ENCODE measurements at regions not wholly inside any gene's neighbourhood (a gene's known extent, or its start where the extent isn't known, plus 50 kb on each side); places are given as distances from the start of the nearest gene placed in this dataset.
A peak's percentile ranks its signal among the peaks of the same experiment; 100 is the strongest.
"Not testable (repeated sequence)": the region's sequence is repeated elsewhere in the genome, so short reads cannot be mapped to it uniquely, and the experiment has no call there.

DNA sequence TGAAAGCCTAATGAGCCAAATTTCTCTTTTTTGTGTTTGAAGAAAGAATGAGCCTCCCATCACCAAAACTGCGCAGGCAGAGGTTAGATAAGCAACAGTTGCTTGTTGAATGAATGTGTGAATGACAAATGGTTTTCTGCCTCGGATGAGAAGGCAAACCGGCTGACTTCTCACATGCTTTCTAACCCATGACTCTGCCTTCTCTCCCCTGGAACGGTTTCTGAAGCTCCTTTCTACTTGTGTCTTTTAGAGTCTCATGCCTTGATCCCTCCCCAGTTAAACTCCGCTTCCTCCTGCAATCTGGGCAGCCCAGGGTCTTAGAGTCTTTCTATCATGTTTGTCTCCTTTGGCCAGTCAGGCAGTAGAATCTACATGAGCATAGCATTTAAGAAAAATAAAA is 342.1 kb upstream of the NCAM1 start:
- DNase-seq, result no peak

DNA sequence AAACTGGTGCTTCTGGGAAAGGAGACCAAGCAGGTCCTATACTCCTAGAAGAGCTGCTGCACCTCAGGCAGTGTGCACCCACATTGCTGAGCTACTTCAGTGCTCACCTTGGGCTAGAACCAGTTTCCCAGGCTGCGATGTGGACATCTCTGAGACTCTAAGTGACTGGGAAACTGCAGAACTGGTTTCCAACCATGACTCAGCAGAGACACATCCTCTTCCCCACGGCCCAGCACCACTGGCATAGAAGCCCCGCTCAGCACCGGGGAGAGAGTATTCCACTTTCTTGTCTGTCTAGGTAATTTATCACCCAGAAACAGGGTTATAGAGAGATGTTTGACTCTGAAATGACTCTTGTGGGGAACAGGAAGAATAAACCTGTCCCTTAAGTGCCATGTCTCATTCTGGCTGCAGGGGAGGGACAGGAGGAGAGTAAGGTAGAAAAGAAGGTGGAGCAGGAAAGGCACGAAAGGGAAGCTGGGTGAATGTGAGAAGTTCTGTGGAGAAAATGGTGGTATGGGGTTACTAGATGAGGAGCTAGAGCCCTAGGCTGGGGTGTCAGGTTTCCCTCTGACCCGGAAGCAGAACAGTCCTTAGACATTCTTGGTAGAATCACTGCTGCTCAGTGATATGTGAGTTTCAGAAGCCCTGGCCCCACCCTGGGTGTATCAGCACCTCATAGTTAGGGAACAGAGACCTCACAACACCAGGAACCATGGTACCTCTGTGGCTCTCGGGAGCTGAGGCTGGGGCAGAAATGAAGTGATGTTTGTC is 340.4 kb upstream of the NCAM1 start:
- no peak for DNase-seq

DNA sequence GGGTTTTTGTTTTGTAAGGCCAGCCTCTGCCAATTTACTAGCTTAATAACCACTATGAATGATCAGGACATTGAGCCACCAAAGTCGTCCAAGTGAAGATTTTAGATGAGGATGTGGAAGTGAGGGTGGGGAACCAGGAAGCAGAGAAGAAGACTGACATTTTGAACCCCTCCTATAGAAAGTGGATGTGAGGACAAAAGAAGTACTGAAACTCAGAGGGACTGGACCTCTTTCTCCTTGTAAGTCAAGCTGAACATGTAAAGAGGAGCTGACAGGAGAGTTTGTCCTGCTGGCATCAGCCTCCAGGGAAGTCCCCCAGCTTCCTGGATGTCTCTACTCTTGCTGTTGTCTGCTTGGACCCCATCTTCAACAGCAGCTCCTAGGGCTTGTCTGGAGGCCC is 338.2 kb upstream of the NCAM1 start:
- DNase-seq, result no peak

DNA sequence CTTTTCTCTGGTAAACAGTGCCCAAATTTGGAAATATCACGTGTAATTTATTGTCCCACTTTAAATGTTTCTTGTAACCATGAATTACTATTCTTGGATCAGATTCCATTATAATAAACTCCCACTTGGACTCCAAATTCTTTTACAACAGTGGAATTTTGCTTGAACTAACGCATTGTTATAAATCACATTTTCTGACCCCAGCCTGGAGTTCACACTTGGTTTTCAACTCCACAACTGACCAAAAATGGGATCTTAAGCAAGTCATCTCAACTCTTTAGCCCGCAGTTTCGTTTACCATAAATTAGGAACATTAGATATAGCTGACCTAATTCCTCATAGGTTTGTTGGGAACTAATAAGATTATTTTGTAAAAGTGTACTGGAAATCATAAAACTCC is 336.8 kb upstream of the NCAM1 start:
- DNase-seq, result no peak

DNA sequence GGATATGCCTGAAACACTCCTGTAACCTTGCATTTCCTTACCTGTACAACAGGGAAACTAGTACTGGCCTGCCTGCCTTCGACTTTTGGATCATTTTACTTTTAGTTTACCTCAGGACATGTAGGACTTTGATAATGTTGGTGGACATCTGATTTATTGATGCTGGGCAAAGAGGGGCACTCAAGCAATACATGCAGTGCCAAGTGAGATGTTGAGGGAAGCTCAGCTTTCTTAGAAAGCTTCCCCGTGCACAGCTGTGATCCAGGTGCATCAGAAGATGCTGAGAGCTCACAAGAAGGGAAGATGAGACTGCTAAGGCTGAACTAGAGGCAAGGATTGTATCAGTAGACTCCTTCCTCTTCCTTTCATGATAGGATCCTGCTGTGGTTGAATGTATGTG is 336.2 kb upstream of the NCAM1 start:
- not testable (repeated sequence) for DNase-seq

DNA sequence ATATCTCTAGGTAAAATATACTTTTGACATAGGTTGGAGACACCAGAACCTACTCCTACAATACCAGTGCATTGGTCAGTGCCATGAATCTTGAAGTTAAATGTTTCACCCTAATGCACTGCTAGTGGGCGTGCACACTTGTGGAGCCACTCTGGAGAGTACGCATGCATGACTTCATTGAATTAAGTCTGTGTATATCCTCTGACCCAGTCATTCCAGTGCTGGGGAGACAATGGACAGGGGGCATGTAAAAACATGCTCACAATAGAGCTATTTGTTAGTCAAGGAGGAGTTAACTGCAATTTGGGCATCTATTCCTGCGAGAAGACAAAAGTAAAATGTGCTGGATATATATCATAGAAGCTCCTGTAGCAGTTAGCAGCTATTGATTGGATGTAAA is 335.4 kb upstream of the NCAM1 start:
- DNase-seq, result no peak

DNA sequence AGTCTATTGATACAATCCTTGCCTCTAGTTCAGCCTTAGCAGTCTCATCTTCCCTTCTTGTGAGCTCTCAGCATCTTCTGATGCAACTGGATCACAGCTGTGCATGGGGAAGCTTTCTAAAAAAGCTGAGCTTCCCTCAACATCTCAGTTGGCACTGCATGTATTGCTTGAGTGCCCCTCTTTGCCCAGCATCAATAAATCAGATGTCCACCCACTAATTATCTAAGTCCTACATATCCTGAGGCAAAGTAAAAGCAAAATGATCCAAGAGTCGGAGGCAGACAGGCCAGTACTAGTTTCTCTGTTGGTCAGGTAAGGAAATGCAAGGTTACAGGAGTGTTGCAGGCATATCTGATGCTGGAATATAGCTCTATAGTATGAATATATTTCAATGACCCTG is 334.5 kb upstream of the NCAM1 start:
- DNase-seq, result no peak

DNA sequence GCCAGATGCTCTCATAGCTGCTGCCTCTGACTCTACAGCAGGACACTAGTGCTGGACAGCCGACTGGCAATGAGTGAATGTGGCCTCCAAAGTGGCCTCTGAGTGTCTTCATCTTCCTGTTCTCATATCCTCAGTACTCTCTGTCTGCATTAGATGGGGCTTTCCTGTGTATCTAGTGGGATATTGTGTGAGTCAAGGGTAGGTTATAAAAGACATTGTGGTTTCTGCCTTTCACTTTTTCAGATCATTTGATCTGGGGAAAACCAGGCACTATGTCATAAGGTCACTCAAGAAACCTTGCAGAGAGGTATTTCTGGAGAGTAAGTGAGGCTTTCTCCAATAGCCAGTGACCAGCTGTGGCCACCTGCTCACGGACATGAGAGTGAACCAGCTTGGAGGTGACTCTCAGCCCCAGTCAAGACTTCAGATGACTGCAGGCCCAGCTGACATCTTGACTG is 333.6 kb upstream of the NCAM1 start:
- no peak for DNase-seq

DNA sequence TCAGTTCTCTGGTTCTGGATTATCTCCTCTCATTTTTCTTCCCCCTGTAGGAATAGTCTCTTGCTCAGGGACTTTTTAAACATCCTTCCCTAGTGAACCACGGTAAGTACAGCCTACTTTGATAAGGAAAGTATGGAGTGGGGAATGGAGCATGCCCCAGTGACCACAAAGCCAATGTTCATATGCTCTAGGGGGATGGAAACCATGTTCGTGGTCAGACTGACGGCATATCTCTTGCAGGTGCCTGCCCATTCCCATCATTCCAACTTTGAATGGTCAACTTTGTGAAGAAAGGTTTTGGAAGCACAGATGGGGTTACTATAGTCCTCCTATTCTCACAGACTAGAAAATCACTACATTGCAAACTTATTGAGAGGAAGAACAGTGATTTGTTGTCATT is 332.5 kb upstream of the NCAM1 start:
- no peak for DNase-seq

DNA sequence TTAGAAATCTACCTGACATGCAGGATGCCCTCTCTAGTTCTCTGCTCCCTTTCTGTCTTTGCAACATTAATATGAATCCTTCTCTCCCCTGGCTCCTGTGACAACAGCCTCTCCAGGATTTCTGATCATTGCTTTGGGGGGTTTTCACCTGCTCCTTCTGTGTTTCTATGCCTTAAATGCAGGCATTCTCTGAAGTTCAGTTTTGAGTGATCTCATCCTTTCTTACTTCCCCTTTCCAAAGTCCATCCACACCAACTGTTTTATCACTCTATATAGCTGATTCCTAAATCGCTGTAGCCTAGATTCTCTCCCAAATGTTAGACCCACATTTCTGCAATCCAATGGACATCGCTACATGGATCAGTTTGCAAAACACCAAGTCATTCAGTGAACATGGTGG is 330.7 kb upstream of the NCAM1 start:
- DNase-seq, result no peak

DNA sequence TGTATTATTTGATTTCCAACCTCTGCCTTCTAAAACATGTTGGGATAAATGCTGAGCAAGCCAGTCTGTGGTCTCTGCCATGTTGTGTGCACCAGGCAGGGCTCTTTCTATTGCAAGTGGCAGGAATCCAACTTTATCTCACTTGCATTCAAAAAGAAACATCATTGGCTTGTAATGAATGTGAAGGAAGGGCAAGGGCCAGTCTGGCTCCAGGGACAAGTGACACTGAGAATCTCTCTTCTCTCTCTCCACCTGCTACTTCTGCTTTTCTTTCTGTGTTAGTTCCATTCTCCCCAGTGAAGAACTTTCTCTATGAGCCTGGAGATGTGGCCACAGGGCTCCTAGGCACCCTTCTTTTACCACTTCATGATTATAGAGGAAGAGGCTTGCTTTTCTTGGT is 329.9 kb upstream of the NCAM1 start:
- no peak for DNase-seq

DNA sequence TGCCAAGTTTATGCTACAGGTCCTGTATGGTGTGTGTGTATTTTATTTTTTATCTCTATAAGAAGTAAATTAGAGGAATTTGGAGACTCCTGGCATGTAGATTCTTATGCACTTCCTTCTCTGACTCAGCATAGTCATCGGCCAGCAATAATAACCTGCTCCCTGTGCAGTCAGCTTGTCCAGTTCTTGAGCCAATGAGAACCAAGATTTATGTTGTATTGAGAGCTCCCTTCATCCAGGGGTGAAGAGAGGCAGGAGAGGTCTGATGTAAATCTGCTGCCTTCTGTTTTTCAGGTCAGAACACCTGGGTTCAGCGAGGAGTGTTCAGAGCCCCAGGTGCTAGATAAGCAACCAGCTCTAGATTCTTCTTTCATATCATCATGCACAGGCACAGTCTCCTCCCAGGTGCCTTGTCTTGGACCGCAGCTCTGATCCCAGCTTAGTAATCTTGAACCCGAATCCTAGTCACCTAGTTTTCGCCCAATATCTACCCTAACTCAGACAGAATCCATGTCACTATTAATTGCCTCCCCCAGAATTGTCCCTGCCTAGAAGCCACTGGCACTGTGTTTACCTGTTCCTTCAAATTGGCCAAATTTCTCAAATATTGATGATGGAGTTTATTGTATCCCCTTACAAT is 328.2 kb upstream of the NCAM1 start:
- DNase-seq, result peak; percentile 17

DNA sequence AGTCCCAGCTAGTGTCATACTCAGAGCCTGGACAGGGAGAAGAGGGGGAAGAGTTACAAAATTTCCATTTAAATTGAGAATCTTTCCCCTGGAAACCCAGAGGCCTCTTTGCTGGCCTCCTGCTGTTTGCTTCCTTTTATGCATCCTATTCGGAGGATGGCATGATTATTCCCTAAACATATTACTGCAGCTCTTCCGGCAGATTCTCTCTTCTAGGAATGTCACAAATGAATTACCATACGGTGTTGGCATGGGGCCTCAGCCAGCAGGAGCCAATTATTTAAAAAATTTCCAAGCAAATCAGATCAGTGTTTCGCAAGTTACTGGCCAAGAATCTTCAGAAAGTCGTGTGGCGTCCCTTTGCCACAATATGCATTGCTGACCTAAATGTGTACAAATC is 326.7 kb upstream of the NCAM1 start:
- peak; percentile 15 for DNase-seq

DNA sequence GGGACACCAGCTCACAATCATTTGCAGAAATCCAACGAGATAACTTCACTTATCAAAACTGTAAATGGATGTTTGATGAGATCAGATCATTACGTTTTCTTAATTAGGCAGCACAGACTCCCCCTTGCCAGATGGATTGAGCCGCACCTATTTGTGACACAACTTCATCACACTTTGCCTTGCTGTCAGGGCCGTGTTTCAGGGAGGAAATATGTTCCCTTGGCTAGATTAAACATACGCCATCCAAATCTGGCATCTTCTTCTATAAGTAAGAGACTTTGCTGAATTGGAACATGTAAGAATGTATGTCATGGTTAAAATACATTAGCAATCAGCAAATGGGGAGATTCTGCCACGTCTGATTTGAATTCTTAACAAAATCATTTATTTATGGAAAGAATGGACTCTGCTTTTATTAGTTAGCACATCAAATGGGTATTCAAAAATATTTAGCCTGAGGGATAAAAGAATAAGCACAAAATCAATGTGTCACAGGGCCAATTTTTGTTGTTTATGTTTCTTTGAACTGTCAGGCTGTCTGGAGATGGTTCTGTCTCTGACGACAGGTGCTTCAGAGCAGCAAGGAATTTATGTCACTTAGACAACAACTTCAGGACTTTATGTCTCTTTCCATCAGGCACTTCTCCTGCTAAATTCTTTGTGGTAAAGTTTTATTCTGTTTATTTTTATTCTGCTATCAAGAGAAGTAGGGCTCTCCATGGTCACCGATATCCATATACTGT is 326.1 kb upstream of the NCAM1 start:
- DNase-seq, result no peak

DNA sequence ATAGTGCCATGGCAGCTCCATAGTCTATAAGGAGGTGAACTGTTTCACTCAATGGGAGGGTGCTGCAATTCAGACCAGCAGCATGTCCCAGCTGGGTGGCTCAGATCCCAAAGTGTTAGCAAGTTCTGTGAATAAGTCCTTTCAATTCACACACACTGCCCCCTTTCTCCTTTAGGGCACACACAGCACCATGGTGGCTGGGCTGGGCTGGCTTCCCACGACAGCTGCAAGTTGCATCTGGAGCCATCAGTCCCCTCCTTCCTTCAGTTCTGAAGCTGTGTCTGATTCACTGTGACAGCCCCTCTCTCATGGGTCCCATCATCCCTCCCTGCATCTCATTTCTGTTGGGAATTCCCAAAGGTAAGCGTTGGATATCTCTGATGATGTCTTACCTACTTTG is 324.1 kb upstream of the NCAM1 start:
- DNase-seq, result no peak

DNA sequence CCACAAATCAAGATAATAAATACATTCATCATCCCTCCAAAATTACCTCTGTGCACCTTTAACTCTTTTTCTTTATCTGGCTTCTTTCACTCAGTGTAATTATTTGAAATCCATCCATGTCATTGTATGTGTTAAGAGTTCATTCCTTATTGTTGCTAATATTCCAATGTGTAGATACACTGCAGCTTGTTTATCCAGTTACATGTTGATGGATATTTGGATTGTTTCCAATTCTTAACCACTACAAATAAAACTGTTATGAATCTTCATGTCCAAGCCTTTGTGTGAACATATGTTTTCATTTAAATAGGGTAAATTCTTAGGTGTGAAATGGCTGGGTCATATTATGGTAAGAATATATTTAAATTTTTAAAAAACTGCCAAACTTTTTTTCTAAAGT is 323.3 kb upstream of the NCAM1 start:
- DNase-seq, result no peak

DNA sequence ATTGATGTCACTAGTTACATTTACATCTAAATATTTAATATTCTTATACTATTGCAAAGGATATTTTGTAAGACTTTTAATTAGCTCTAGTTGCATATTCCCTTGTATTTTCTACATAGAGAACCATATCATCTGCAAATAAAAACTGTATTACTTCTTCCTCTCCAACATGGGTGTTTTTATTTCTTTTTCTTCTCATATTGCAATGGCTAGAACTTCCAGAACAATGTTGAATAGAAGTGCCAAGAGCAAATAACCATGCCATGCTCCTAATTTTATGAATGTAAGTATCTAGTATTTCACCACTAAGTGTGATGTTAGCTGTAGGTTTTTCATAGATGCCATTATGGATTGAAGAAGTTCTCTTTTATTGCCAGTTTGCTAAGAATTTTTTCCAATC is 321.8 kb upstream of the NCAM1 start:
- no peak for DNase-seq

DNA sequence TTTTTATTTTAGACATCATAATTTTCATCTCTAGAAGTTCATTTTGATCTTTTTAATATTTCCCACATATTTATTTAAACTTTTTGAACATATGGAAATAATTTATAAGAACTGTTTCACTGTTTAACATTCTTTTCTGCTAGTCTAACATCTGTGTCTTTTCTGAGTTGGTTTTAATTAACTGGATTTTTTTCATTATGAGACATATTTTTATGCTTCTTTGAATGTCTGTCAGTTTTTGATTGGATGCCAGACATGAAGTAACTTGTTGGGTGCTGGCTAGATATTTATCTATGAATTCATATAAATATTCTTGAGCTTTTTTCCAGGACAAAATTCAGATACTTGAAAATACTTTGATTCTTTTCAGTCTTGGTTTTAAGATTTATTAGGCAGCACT is 317.8 kb upstream of the NCAM1 start:
- DNase-seq, result no peak

DNA sequence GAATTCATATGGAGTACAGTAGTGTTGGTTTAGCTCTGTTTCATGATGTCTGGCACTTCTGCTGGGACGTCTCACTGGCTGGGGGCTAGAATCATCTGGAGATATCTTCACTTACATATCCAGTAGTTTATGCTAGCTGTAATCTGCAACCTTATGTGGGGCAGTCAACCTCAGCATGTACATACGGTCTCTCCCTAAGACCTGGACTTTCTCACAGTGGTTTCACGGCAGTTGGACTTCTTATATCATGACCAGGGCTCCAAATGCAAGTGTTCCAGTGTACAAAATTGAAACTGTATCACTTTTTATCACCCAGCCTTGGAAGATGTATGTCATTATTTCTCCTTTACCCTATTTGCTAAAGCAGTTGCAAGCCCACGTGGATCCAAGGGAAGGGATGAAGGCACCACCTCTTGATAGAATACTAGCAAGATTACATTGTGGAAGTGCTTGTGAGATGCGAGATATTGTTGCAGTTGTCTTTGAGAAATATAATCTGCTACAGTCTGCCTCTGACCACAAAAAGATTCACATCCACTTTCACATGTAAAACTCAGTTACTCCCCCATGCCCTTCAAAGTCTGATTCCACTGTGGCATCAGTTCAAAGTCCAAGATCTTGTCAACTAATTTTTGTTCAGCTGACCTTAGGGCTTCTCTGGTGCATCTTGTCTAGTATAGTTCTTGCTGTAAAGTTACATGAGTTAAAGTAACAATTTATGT is 316.6 kb upstream of the NCAM1 start:
- DNase-seq, result no peak

DNA sequence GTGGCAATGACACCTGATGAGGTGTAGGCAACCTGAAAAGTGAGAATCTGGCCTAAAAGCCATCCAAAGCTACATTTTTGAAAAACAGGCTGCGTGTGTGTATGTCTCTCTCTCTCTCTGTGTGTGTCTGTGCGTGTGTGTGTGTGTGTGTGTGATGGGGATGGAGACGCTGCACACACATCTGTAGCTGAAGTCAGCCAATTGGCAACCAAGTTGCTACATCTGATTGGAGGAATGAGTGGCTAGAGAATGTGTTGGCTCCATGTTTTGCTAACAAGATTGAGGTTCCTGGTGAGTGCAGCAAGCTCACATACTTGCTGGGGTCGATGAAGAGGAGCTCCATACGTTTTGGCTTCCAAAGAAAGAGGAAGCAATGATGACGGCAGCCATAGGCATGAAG is 311.4 kb upstream of the NCAM1 start:
- no peak for DNase-seq

DNA sequence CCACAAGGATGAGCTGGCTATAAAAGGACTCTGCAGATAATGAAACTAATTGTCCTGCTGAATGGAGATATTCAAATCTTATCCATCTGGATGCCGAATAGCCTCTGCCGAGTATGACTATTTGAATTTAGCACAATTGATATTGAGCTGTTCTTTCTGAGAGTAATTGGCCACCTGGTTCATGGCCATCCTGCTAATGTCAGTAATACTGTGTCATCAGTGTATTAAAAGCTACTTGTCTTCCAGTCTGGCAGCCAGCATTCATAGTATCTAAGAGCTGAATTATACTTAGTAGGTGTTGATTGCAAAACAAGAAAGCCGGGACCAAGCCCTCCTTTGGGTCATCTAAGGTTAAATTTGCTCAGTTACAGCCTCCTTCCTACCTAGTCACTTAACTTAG is 310.7 kb upstream of the NCAM1 start:
- no peak for DNase-seq

DNA sequence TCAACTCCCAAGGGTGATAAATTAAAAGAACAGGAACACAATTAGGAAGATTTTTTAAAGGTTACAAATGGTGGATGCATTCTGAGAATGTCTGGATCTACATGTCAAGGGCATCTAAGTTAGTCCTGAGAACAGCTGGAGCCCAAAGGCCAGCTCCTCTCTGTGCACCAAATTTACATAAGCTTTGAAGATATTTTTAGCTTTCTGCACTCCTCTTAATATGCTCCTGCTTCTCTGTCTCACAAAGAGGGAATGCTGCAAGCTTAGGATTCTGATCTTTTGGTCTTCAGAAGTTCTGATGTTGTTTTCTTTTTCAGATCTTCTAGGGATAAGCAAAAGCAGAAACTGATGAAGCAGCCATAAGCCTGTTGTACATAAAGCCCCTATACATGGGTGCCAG is 309.8 kb upstream of the NCAM1 start:
- DNase-seq, result no peak

DNA sequence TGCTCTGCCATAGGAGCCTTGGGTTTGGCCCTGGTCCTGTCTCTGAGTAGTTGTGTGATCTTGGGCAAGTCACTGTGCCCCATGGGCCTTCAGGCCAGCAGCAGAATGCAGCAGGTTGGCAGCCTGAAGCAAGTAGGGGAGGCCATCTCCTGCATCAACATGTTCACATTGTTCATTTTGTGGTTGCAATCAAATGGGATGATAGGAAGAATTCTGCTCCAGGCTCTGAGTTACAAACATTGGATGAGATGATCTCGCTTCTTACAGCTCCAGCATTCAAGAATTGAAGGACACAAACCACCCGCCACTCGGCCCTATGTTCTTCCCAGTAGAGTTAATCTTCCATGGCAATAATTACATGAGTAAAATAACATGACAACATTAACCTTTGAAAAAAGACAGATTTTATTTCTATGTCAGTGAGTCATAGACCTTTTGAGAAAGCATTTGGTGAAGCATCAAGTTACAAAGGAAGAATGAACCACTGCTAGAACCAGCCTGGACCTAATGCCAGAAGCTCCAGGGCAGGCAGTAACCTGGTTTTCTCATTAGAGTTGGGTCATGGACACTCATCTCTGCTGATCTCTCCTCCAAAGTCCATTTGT is 308.3 kb upstream of the NCAM1 start:
- peak; percentile 30 for DNase-seq

Data from fibroblast of skin of back (primary cell).